HG02938 (cell line): ENCODE measurements at regions not wholly inside any gene's neighbourhood (a gene's known extent, or its start where the extent isn't known, plus 50 kb on each side); places are given as distances from the start of the nearest gene placed in this dataset.
"Not testable (repeated sequence)": the region's sequence is repeated elsewhere in the genome, so short reads cannot be mapped to it uniquely, and the experiment has no call there.

Experiments
- ATAC-seq: cut with Tn5 transposase; IDR thresholded peaks from one replicate; pipeline ENCODE4 v1.9.1; 2021; ENCODE audit warnings: mild to moderate bottlenecking, moderate library complexity; ENCODE audit not compliant: unreplicated experiment

DNA sequence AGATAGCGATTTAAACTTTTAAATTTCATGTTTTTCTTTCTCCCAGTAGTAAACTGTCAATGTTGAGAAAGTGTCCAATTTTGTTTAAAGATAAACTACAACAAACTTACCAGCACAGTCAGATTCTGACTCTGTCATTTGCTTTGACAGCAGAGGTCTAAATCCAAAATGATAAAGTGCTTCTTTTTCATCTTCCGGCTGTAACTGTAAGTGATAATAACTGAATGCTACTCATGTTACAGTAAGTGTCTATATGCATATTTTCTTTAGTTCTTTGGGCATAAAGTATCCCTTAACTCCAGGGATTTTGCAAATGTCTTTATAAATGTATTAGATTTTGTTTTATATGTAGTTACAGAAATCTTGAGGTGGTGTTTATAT, 610.4 kb downstream of the RFPL4B start:
- ATAC-seq = no peak

DNA sequence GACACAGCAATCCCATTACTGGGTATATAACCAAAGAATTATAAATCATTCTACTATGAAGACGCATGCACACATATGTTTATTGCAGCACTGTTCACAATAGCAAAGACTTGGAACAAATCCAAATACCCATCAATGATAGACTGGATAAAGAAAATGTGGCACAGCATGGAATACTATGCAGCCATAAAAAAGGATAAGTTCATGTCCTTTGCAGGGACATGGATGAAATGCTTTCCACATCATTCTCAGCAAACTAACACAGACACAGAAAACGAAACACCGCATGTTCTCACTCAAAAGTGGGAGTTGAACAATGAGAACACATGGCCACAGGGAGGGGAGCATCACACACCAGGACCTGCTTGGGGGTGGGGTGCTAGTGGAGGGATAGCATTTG, 613.0 kb downstream of the RFPL4B start:
- ATAC-seq = not testable (repeated sequence)

DNA sequence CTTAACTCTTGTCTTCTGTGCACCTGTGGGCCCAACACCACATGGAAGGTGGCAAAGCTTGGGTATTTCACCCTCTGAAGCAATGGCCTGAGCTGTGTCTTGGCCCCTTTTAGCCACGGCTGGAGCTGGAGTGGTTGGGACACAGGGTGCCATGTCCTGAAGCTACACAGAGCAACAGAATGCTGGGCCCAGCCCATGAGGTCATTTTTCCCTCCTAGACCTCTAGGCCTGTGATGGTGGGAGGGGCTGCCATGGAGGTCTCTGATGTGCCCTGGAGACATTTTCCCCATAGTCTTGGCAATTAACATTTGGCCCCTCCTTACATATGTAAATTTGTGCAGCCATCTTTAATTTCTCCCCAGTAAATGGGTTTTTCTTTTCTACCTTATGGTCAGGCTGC, 620.8 kb downstream of the RFPL4B start:
- no peak for ATAC-seq

DNA sequence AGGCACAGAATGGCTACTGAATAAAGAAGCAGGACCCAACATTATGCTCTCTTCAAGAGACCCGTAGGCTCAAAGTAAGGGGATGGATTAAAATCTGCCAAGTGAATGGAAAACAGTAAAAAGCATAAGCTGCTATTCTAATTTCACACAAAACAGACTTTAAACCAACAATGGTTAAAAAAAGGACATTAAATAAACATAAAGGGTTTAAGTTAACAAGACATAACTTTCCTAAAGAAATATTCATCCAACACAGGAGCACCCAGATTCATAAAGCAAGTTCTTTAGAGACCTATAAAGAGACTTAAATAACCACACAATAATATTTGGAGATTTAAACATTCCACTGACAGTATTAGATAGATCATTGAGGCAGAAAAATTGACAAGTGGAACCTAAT, 624.5 kb downstream of the RFPL4B start:
- ATAC-seq = no peak

DNA sequence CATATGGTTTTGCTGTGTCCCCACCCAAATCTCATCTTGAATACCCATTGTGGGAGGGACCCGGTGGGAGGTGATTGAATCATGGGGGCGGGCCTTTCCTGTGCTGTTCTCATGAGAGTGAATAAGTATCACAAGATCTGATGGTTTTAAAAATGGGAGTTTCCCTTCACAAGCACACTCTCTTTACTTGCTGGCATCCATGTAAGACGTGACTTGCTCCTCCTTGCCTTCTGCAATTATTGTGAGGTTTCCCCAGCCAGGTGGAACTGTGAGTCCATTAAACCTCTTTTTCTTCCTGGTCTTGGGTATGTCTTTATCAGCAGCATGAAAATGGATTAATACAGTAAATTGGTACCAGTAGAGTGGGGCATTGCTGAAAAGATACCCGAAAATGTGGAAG, 627.8 kb downstream of the RFPL4B start:
- ATAC-seq = not testable (repeated sequence)

DNA sequence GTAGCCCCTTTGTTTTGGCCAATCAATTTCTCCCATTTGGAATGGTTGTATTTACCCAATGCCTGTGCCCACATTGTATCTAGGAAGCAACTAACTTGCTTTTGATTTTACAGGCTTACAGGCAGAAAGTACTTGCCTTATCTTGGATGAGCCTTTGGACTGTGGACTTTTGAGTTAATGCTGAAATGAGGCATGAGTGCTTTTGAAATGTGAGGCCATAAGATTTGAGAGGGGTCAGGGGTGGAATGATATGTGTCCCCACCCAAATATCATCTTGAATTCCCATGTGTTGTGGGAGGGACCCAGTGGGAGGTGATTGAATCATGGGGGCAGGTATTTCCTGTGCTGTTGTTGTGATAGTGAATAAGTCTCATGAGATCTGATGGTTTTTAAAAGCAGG, 629.4 kb downstream of the RFPL4B start:
- ATAC-seq = not testable (repeated sequence)

DNA sequence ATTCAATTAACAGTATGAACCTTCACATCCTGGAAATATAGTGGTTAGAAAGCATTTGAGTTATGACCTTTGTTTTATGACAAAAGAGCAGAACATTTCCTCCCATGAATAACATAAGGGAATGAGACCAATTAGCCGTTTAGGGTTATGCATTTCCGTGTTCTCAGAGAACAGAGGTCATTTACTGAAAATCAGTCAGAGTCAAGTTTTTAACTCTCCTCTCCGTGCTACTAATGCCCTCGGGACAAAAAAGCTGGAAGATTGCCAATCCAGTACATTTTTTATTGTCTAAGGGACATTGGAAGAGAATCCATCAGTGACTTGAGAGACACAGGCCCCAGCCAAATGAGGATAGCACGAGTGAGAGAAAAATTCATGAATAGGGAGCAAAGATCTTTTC, 632.7 kb downstream of the RFPL4B start:
- no peak for ATAC-seq

DNA sequence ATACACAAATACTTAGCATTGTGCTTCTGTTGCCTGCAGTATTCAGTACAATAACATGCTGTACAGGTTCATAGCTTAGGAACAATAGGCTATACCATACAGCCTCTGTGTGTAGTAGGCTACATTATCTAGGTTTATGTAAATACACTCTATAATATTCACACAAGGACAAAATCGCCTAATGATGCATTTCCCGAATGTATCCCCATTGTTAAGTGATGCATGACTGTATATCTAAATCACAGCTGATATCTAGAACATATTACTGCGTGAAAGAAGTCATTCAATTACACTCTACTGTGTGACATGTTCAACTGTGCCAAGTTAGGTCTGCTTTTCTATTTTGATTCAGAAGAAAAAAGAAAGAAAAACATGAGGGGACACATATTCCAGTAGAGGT, 633.5 kb downstream of the RFPL4B start:
- no peak for ATAC-seq

DNA sequence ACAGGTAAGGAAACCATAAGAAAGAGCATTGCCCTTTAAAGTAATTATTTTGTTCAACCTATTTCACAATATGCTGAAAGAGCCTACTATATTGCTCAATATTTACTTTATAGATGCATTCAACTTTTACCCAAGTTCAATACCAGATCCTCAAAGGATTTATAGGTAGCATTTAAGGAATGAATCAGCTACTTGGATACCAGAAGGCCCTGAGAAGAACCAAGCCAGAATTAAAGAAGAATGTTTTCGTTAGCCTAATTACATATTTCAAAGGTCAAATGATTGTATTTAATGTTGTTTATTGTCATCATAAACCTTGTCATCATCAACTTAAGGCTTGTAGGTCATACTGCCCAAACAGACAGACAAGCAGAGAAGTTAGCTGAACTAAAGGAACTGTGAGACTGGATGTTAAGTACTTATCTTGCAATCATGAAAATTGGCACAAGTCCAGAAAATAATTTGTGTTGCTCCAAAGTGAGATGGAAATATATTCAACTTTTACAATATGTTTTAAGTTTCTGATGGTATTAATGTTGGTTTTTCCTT, 636.7 kb downstream of the RFPL4B start:
- no peak for ATAC-seq

DNA sequence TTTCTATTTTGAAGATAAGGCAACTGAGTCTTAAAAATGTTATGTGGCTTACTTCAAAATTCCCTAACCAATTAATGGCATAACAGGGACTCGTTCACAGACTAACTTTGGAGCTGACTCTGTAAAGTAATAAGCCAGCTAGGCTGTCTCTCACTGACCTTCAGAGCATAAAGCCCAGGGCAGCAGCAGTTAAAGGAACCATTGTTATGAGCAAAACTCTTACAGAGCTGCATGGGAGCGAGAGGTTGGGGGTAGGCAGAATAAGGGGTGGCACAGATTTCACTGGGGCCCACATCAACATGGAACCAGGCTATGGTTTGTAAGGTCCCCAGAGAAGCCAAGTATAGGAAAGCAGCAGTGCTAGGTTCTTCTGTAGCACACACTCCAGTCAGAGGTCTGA, 637.8 kb downstream of the RFPL4B start:
- no peak for ATAC-seq

DNA sequence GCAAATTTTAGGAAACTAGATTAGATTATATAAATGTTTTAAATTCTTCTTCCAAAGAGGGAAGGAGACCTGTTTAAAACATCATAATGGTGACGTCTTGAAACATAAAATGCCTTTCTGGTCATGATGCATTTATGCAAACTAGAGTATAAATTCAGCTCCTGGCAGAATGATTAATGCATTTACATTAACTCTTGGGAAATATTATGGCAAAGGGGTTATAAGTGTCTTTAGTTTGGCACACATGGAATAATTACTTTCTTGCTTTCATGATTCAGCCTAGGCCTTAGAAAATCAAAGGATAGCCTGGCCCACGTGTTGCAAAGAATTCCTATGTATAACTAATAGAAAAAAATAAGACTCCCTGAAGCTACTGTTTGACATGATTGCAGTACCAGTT, 639.2 kb downstream of the RFPL4B start:
- no peak for ATAC-seq

DNA sequence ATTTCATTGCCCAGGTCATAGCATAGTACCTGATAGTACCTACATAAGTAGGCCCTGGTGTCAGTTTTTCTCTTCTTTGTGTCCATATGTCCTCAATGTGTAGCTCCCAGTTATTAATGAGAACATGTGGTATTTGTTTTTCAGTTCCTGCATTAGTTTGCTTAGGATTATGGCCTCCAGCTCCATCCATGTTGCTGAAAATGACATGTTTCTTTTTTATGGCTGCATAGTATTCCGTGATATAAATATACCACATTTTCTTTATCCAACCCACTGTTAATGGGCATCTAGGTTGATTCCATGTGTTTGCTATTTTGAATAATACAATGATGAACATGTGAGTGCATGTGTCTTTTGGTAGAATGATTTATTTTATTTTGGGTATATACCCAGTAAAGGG, 641.6 kb downstream of the RFPL4B start:
- ATAC-seq = no peak

DNA sequence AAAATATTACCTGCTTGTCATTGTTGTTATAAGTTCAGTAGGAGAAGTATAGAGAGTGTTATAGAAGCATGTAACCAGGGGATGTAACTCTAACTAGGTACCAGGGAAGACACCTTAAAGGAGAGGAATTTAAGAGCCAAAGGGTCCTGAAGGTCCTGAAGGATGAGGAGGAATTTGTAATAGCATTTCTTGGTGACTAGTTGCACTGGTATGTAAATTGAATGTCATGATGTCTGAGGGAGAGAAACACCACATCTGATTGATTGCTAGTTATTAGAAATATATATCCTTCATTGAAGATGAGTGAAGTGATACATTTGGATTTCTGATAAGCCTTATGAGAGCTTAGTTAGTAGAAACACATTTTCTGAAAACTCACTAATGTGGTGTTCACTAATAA, 643.8 kb downstream of the RFPL4B start:
- ATAC-seq = no peak

DNA sequence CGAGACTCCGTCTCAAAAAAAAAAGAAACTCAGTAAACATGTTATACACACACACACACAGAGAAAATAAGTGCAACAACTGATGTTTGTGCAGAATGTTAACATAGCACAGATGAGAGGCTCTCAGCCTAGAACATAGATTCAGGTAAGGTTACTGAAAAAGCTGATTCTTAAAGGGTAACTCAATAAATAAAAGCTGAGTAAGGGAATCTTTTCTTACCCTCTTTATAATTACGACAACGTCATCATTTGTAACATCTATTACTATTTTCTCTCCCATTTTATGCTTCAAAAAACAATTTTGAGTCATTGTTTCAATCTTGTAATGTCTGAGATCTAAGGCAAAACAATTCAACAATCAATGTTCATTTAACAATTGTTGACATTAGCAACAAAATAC, 644.8 kb downstream of the RFPL4B start:
- ATAC-seq = no peak

DNA sequence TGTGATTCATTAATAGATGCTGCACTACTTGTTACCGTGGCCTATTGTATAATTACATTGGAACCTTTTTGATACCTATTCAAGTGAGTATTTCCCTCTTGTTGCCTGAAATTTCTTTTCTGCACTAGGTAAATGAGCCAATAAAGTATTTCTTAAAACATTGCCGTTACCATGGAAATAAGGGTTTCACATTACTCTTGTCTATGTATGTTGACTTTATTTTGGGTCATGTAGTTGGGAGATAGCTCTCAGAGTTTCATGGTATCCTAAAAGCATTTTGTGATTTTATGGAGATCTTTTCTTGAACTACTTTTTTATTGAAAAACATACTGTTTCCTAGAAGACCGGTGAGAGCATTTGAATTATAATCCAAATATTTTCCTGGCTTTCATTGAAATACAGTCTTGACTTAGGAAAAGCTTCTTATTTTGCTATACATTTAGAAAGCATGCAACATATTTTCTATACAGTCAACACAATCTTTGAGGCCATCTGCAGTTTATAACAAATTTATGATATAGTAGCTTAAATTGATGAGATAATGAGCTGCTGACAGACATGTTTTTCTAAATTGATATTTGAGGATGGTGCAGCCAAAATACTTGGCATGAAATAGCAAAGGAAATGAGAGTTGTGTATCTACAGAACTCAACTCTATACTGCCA, 650.4 kb downstream of the RFPL4B start:
- no peak for ATAC-seq

DNA sequence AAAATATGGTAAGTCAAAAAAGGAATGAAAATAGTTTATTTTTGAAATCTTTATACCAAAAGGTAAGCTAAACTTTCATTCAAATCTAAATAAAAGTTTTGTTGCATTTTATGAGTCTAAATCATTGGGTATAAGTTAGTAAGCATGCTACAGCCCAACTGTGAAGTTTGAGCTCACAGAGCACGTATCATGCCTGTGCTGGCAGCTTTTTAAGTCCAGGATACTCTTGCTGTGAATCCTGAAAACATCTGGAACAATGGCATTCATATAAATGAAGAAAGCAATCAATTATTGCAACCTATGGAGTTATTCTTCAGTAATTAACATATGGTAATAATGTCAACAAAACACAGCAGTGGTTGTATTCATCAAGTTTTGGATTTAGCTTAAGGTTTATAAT, 656.9 kb downstream of the RFPL4B start:
- no peak for ATAC-seq

DNA sequence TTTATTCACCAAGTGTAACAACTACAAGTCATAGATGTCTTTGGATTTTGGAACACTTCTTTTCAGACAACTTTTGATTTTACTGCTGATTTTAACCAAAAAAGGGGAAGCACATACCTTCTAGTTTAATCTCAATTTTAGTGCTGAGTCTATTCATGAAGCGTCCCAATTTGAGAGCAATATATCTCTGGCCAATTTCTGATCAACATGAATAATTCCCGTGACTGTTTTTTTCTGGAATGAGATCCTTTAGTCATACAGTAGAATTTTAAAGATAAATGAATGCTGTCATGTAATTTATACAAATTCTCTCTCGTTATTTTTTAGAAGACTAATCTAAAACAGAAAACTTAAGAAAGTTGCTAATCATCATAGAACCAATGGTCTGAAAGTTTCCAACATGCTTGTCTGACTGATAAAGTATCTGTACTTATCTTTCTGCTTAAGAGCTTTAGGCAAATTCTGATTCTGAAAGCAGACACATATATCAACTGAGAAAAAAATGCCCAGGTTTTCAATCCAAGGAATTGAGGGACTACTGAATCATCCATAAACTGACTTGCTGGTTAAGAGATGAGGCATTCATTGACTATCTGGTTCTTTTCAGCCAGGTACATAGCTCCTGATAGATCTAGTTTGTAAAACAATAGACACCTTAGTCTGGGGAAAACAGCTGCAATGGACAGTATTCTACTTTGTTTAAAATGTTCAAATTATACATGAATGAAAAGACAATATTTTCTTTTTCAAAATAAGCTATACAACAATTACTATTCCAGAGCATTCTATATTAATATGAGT, 657.5 kb downstream of the RFPL4B start:
- no peak for ATAC-seq

DNA sequence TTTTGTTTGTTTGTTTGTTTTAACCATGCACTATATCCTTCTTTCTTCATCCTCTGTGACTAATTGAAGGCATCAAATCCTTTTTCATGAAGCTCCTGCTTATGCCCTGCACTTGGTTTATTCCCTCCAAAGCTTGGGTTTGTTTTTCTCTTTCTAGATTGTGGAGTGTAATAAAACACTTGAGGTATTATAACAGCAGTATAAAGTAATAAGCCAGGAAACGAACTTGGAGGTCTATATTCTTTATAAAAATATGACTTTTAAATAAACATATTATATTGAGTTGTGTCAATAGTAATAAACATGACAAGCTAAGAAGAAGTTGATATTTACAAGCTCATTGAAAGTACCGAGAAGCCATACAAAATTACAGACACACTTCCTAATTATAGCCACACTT, 659.4 kb downstream of the RFPL4B start:
- no peak for ATAC-seq

DNA sequence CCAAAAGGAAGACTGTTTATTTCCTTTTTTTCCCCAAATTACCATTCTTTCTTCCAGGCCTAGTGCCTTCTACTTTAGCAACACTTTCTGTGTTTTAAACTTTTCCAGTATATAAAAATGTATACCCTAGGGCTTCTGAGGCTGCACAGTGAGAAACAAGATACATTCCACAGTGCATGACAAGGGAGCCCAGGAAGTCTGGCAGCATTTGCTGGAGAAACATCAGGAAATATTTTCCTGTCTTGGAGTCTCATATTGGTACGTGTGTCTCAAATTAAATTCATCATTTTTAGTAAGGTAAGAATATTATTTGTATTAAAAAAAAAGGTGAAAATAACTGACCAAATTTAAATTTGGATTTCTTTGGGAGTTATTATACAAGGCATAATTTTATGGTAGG, 662.6 kb downstream of the RFPL4B start:
- no peak for ATAC-seq

DNA sequence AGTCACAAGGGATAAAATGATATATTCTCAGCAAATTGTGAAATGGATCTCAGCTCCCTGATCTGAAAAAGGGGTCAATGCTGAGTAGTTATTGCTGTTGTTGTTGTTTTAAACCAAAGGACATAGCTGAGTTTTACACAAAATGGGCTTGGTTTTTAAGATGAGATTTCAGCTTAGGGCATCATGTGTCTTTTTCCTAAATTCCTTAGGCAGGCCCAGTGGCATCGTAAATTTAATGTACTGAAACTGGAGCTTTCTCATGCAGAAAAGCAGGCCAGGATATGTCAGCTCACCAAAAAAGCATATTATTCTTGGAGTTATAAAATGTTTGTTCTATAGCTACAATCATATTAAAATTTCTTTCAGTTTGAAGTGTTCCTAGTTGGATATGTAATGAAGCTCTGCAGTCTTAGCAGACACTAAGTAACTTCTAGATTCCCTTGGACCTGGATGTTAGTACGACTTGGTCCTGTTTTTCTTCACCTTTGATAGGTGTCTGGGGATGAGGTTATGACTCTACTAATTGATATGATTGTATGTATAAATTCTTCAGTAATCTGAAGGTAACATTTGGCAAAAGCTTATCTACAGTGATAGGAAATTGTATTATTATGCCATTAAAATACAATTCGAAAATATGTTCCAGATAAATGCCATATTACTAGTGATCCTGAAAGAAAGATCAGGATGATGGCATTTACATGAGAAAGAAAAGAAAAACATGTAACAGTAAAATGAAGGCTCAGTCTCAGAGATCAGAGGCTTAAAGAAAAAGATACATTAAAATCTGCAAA, 663.3 kb downstream of the RFPL4B start:
- no peak for ATAC-seq

DNA sequence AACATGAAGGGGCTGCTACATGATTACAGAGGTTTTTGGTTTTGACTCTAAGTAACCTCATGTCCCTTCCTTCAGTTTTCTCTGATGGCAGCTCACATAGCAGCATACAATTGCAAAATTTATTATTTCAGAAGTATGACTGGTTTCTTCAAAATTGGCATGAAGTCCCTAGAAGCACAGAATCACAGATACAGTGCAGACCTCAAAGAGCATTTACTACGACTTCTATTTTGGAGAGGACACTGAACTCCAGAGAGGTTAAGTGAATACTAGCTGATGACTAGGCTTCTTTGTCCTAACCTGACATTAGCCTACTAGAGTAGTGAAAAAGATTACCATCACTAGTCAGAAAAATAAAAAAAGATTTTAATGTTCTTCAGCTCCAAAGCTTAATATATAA, 664.3 kb downstream of the RFPL4B start:
- no peak for ATAC-seq

DNA sequence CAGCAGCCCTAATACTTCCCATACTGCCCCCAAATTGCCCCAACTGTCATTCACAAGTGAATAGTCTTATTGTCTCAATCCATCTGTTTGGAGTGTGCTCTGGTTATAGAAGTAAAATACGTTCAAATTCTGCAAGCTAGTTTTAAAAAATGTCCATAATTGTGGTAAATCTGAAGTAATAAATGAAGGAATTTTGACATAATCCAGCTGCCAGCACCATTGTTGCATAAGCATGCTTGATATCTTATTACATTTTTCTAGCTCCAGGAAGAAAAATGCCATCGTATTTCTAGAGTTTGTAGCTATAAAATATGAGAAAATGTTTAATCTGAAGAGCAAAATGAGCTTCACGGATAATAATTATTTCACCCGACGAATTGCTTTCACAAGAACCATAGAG, 664.7 kb downstream of the RFPL4B start:
- ATAC-seq = no peak
